Lung (tissue), 11 donors: ENCODE measurements at regions not wholly inside any gene's neighbourhood (a gene's known extent, or its start where the extent isn't known, plus 50 kb on each side); places are given as distances from the start of the nearest gene placed in this dataset.

Experiments
- ATAC-seq: fragments of 200-7000 bp; cut with Tn5 transposase; one replicate; pipeline ENCODE4 v1.9.1; 2020; ENCODE audit warnings: moderate number of reproducible peaks; ENCODE audit not compliant: insufficient read depth, low FRiP score
- DNase-seq, 3 donors: peaks; one replicate each; pipeline ENCODE4 v3.0.0-alpha.2; 2013 to 2017
- H3K27ac ChIP-seq, 2 donors: one replicate each; pipeline ENCODE4 v1.5.1; 2013; ENCODE audit warnings: mild to moderate bottlenecking in 2 of 2, moderate library complexity in 2 of 2, control low read depth in 1 of 2, inconsistent platforms in 1 of 2, low read depth in 1 of 2, low read length in 1 of 2
- H3K27me3 ChIP-seq, 3 donors: one replicate each; pipeline ENCODE4 v1.5.1; 2013; ENCODE audit warnings: low read length in 2 of 3; ENCODE audit not compliant: control insufficient read depth in 3 of 3, insufficient read depth in 3 of 3
- H3K36me3 ChIP-seq, 4 donors: one replicate each; pipeline ENCODE4 v1.5.1; 2013; ENCODE audit warnings: low read length in 4 of 4, mild to moderate bottlenecking in 1 of 4, moderate library complexity in 1 of 4; ENCODE audit not compliant: control insufficient read depth in 4 of 4, insufficient read depth in 4 of 4
- H3K4me1 ChIP-seq, 5 donors: one replicate each; pipeline ENCODE4 v1.5.1; 2013; ENCODE audit warnings: low read length in 5 of 5, mild to moderate bottlenecking in 2 of 5, moderate library complexity in 1 of 5; ENCODE audit not compliant: control insufficient read depth in 5 of 5, insufficient read depth in 5 of 5
- H3K4me3 ChIP-seq: one replicate; pipeline ENCODE4 v1.5.1; 2013; ENCODE audit warnings: mild to moderate bottlenecking, control low read depth, moderate library complexity
- H3K9ac ChIP-seq, 2 donors: one replicate each; pipeline ENCODE4 v1.5.1; 2013; ENCODE audit warnings: low read length in 2 of 2, control low read depth in 1 of 2; ENCODE audit not compliant: insufficient read depth in 1 of 2
- H3K9me3 ChIP-seq, 4 donors: one replicate each; pipeline ENCODE4 v1.5.1; 2013; ENCODE audit warnings: low read length in 3 of 4, mild to moderate bottlenecking in 1 of 4, moderate library complexity in 1 of 4; ENCODE audit not compliant: control insufficient read depth in 4 of 4, insufficient read depth in 3 of 4
- WGBS, 2 donors: extraction: QIAGEN DNeasy Blood & Tissue Kit; methylation state at CpG; one replicate each; pipeline ENCODE4 v1.1.7; 2013; 5-methylcytosine and 5-hydroxymethylcytosine counted together
- TF ChIP-seq, protein P1 (sequence below): IDR thresholded peaks from 2 replicates; pipeline ENCODE4 v1.5.1; 2012; ENCODE audit warnings: mild to moderate bottlenecking; ENCODE audit errors: control extremely low read depth, extremely low read depth
- donor health status: control.
- donor health status: control.
- donor health status: Bipolar disorder and iron deficiency.
- donor health status: healthy.
- donor health status: DM: yes; HTN: yes; CAD: no.

DNA sequence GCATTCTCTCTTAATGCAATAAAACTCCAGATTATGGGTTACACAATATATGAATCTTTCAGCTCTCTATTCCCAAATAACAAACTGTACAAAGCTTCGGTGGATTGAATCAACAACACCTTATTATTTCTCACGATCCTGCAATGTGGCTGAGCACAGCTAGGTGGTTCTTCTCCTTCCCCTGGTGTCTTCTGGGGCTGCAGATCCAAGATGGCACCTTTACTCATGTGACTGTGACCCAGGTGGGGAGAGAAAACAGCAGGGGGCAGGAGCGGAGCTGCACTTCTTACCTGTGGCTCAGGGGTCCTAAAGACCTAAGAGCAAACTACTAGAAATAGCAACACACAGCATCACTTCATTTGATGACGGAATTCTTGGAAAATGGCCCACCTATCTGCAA lies 233.1 kb downstream of the IRX1 start:
- peaks cover 0 to 3% (median 0%) of the 10 kb centered on the region in 4 donors for H3K9me3 ChIP-seq
- H3K27me3 ChIP-seq: no peaks in the 10 kb centered on the region
- H3K9ac ChIP-seq: no peak overlapping the region
- H3K4me3 ChIP-seq: no peak overlapping the region
- peaks cover 0 to 1% (median 0%) of the 10 kb centered on the region in 5 donors for H3K4me1 ChIP-seq
- 79 to 87% methylated on average over 4 of the region's 4 CpGs for WGBS, 2 donors
- ATAC-seq: no peak
- no peak for DNase-seq
- TF ChIP-seq, protein P1, sequence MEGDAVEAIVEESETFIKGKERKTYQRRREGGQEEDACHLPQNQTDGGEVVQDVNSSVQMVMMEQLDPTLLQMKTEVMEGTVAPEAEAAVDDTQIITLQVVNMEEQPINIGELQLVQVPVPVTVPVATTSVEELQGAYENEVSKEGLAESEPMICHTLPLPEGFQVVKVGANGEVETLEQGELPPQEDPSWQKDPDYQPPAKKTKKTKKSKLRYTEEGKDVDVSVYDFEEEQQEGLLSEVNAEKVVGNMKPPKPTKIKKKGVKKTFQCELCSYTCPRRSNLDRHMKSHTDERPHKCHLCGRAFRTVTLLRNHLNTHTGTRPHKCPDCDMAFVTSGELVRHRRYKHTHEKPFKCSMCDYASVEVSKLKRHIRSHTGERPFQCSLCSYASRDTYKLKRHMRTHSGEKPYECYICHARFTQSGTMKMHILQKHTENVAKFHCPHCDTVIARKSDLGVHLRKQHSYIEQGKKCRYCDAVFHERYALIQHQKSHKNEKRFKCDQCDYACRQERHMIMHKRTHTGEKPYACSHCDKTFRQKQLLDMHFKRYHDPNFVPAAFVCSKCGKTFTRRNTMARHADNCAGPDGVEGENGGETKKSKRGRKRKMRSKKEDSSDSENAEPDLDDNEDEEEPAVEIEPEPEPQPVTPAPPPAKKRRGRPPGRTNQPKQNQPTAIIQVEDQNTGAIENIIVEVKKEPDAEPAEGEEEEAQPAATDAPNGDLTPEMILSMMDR: no peak
- H3K36me3 ChIP-seq: no peaks in the 10 kb centered on the region
- no peak overlapping the region for H3K27ac ChIP-seq

DNA sequence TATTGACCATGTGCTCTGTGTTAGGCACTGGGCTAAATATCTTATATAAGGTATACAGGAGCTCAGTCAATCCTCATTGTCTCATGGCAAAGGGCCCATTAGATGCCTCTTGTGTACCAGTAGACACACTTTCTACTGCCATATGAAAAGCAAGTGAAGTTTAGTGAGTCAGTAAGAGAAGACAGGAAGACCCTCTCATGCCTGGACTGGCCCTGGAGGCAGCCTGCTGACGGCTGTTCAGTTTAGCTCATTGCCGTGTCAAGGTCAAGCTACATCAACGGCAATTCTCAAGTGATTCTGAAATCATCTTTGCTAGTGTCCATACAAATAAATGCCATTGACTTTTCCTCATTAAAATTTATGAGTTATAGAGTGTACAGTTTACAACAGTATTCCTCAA lies 237.9 kb downstream of the IRX1 start:
- Histone ChIP-seq H3K36me3 (no peaks in the 10 kb centered on the region), H3K4me1 (no peaks in the 10 kb centered on the region), H3K27me3 (no peaks in the 10 kb centered on the region), H3K9ac (no peak overlapping the region), H3K4me3 (no peak overlapping the region), H3K9me3 (peaks cover 0 to 3% (median 0%) of the 10 kb centered on the region in 4 donors), H3K27ac (no peak overlapping the region)
- TF ChIP-seq, protein P1: no peak
- DNase-seq (no peak), ATAC-seq (no peak)
- WGBS, 2 donors: 82 to 86% methylated on average over 3 of the region's 3 CpGs

DNA sequence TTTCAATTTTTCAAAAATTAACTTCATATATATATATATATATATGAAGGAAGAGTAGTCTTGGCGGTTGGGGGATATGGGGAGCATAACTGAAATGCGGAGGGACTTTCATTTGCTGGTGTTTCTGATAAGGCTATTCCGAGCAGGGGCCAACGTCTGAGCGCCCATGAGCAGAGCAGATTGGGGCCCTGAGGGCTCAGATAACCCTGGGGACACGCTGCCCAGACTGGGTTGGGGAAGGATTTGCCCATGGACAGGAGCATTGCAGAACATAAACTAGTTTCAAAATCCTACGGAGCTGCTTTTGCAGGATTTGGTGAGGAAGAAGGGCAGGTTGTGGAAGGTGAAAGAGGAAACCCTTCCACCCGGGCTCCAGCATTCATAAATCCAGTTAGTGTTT lies 240.2 kb downstream of the IRX1 start:
- Histone ChIP-seq H3K4me3 (no peak overlapping the region), H3K9ac (no peak overlapping the region), H3K27me3 (no peaks in the 10 kb centered on the region), H3K4me1 (no peaks in the 10 kb centered on the region), H3K27ac (no peak overlapping the region), H3K36me3 (no peaks in the 10 kb centered on the region), H3K9me3 (peaks cover 0 to 2% (median 0%) of the 10 kb centered on the region in 4 donors)
- ATAC-seq (no peak), DNase-seq (no peak)
- TF ChIP-seq, protein P1: no peak
- 75 to 76% methylated on average over 8 of the region's 8 CpGs for WGBS, 2 donors

DNA sequence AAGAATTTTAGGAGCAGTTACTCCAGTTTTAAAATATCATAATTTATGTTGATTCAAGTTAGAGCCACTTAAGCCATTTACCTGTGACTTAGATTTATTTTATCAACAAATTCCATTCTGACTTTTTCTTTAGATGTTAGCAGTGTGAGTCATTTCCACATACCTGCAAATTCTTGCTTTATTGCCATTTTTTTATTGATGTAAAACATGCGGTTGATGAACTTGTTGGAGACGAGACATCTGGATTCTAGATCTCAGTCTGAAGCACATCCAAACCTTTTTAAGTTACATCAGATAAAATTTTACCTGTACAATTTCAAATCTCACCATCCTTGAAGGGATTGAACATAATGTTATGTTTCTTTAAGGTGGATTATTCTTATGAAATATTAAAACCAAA lies 240.9 kb downstream of the IRX1 start:
- Histone ChIP-seq H3K27ac (no peak overlapping the region), H3K4me3 (no peak overlapping the region), H3K27me3 (no peaks in the 10 kb centered on the region), H3K9ac (no peak overlapping the region), H3K36me3 (no peaks in the 10 kb centered on the region), H3K4me1 (no peaks in the 10 kb centered on the region), H3K9me3 (peaks cover 0 to 2% (median 0%) of the 10 kb centered on the region in 4 donors)
- 75 to 84% methylated on average over 2 of the region's 2 CpGs for WGBS, 2 donors
- ATAC-seq: no peak
- TF ChIP-seq, protein P1: no peak
- no peak for DNase-seq
